Tibial nerve (tissue), 4 donors: ENCODE measurements at regions not wholly inside any gene's neighbourhood (a gene's known extent, or its start where the extent isn't known, plus 50 kb on each side); places are given as distances from the start of the nearest gene placed in this dataset.

Experiments used
- DNase-seq, 2 donors: peaks; one replicate each; pipeline ENCODE4 v3.0.0-alpha.2; 2019; ENCODE audit warnings: low spot score in 2 of 2
- H3K27ac ChIP-seq, 4 donors: fragments of 200-600 bp; sonication (generic) in 3 of 4; one replicate each; pipeline ENCODE4 v1.5.1; 2017 to 2019; ENCODE audit warnings: mild to moderate bottlenecking in 1 of 4
- H3K27me3 ChIP-seq, 2 donors: fragments of 200-600 bp; sonication (generic) in 1 of 2; one replicate each; pipeline versions ENCODE4 v1.5.1 to v1.6.0; 2017 to 2019
- H3K36me3 ChIP-seq, 3 donors: fragments of 200-600 bp; sonication (generic); one replicate each; pipeline ENCODE4 v1.5.1; 2018 to 2019
- H3K4me1 ChIP-seq, 4 donors: fragments of 200-600 bp; sonication (generic) in 3 of 4; one replicate each; pipeline ENCODE4 v1.5.1; 2017 to 2019
- H3K4me3 ChIP-seq, 4 donors: fragments of 200-600 bp; sonication (generic) in 3 of 4; one replicate each; pipeline ENCODE4 v1.5.1; 2017 to 2019; ENCODE audit warnings: mild to moderate bottlenecking in 1 of 4, moderate library complexity in 1 of 4
- H3K9me3 ChIP-seq, 4 donors: fragments of 200-600 bp; sonication (generic) in 3 of 4; one replicate each; pipeline ENCODE4 v1.5.1; 2017 to 2019
- CTCF ChIP-seq, 5 experiments: fragments of 200-600 bp in 3 of 5; fragments of 450-650 bp in 2 of 5; sonication (generic) in 3 of 5; IDR thresholded peaks; one replicate each; pipeline ENCODE4 v1.5.1; 2016 to 2019; ENCODE audit warnings: antibody characterized with exemption in 5 of 5, mild to moderate bottlenecking in 3 of 5, moderate library complexity in 2 of 5
- EP300 ChIP-seq, 2 donors: sonication (generic); formaldehyde crosslinking; IDR thresholded peaks; one replicate each; pipeline ENCODE4 v1.6.1; 2017; ENCODE audit warnings: antibody characterized with exemption in 2 of 2, mild to moderate bottlenecking in 1 of 2
- POLR2A ChIP-seq, 2 donors: fragments of 450-650 bp; IDR thresholded peaks; one replicate each; pipeline ENCODE4 v1.6.1; 2017; ENCODE audit warnings: antibody characterized with exemption in 2 of 2, mild to moderate bottlenecking in 2 of 2, moderate library complexity in 2 of 2
- WGBS, 2 donors: methylation state at CpG; one replicate each; pipeline ENCODE4 v1.1.5; 2018; 5-methylcytosine and 5-hydroxymethylcytosine counted together

DNA sequence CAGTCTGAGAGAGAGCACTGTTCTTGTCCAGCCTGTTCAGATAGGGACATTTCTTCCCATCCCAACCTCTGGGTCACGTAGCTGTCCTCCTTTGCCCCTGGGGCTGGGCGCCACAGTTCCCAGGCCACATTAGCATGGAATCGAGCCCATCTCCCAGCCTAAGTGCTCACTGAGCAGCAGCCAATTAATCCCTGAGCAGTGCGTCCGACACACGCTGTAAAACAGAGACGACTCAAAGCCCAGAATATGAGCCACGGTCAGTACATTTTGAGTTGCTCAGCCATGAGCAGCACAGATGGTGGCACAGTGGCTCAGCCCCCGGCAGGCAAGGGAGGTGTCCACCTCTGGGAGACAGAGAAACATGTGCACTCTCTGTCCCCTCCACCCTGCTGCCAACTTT lies 267.4 kb downstream of the NPHP4 start:
- Histone ChIP-seq H3K27ac (no peak overlapping the region), H3K9me3 (no peaks in the 10 kb centered on the region), H3K4me1 (peaks cover 0 to 6% (median 0%) of the 10 kb centered on the region in 4 donors), H3K4me3 (no peak overlapping the region), H3K36me3 (no peaks in the 10 kb centered on the region), H3K27me3 (no peaks in the 10 kb centered on the region)
- DNase-seq: peak in 1 of 2 donors; percentile 1
- 47 to 70% methylated on average over 7 to 9 of the region's 9 CpGs for WGBS, 2 donors
- TF ChIP-seq POLR2A (IDR thresholded peaks at IDR 0.05) (no peak), EP300 (IDR thresholded peaks at IDR 0.05) (no peak), CTCF (IDR thresholded peaks at IDR 0.05) (no peak)

- H3K4me1 ChIP-seq: peaks cover 0 to 17% (median 0%) of the 10 kb centered on the region in 4 donors
These were observed 269.5 kb downstream of the NPHP4 start for GRCh38 chr1:5722635-5723164.

DNA sequence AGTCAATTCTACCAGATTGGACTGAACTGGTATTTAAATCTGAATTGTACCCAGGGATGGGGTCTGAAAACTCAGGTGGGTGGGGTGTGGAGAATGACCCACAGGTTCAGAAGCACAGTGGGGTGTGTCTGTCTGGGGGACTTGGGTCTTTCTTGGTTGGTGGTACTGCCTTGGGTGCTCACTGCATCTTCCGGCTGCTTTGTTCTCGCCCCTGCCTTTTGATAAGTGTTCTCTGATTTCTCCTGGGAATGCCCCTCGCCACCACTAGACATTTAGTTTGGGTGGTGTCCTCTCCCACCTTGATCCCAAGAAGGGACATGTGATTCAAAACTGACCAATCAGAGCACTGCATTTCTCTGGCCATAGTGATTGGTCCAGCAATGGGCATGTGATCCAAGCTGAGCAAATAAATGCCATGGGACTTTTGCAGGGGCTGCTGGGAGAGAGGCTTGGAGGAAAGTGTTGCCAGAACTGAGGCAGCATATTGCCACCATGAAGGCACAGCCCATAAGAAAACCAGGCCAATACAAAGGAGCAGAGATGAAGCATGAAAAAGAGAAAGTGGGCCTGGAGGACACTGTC lies 270.5 kb downstream of the NPHP4 start:
- Histone ChIP-seq H3K27ac (no peak overlapping the region), H3K4me3 (no peak overlapping the region), H3K27me3 (peaks cover 0 to 3% of the 10 kb centered on the region in 2 donors), H3K9me3 (no peaks in the 10 kb centered on the region), H3K4me1 (peaks cover 0 to 26% (median 0%) of the 10 kb centered on the region in 4 donors), H3K36me3 (no peaks in the 10 kb centered on the region)
- DNase-seq: no peak
- TF ChIP-seq EP300 (IDR thresholded peaks at IDR 0.05) (no peak), POLR2A (IDR thresholded peaks at IDR 0.05) (no peak), CTCF (IDR thresholded peaks at IDR 0.05) (no peak)
- 85 to 86% methylated on average over 3 of the region's 3 CpGs for WGBS, 2 donors

More at GRCh38 chr1:5722635-5723164, 269.5 kb downstream of the NPHP4 start:
- DNase-seq: peak in 1 of 2 donors; percentile 11
- H3K4me3 ChIP-seq: no peak overlapping the region
- 84 to 85% methylated on average over 12 of the region's 12 CpGs for WGBS, 2 donors
- TF ChIP-seq POLR2A (IDR thresholded peaks at IDR 0.05) (no peak), CTCF (IDR thresholded peaks at IDR 0.05) (no peak), EP300 (IDR thresholded peaks at IDR 0.05) (no peak)
- H3K36me3 ChIP-seq: no peaks in the 10 kb centered on the region
- H3K27me3 ChIP-seq: peaks cover 0 to 3% of the 10 kb centered on the region in 2 donors
- no peaks in the 10 kb centered on the region for H3K9me3 ChIP-seq
- H3K27ac ChIP-seq: no peak overlapping the region

- WGBS, 2 donors: 80 to 83% methylated on average over 4 of the region's 4 CpGs
- H3K4me3 ChIP-seq: no peak overlapping the region
- H3K9me3 ChIP-seq: peaks cover 0 to 2% (median 0%) of the 10 kb centered on the region in 4 donors
- no peak for DNase-seq
- no peak overlapping the region for H3K27ac ChIP-seq
- H3K36me3 ChIP-seq: no peaks in the 10 kb centered on the region
- TF ChIP-seq CTCF (IDR thresholded peaks at IDR 0.05) (no peak), EP300 (IDR thresholded peaks at IDR 0.05) (no peak), POLR2A (IDR thresholded peaks at IDR 0.05) (no peak)
- peaks cover 0 to 22% (median 0%) of the 10 kb centered on the region in 4 donors for H3K4me1 ChIP-seq
- peaks cover 0 to 3% of the 10 kb centered on the region in 2 donors for H3K27me3 ChIP-seq
These were observed 271.3 kb downstream of the NPHP4 start for GRCh38 chr1:5720936-5721335.

DNA sequence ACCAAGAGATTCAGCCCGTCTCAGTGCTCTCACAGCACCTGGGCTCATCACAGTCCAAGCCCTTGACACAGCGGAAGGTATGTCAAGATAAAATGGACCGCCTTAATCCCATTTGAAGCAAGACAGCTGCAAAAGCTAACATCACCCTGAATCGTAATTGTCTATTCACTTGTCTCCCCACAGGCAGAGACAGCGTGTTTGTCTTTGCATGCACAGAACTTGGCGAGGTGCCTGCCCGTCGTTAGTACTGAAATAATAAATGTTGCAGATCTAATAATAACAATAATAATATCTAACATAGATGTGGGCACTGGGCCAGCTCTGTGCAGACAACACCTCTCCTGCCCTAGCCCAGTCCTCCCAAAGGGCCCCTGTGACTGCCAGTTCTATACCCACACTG lies 271.7 kb downstream of the NPHP4 start:
- TF ChIP-seq EP300 (IDR thresholded peaks at IDR 0.05) (no peak), POLR2A (IDR thresholded peaks at IDR 0.05) (no peak), CTCF (IDR thresholded peaks at IDR 0.05) (no peak)
- WGBS, 2 donors: 54 to 63% methylated on average over 8 of the region's 8 CpGs
- H3K9me3 ChIP-seq: peaks cover 0 to 7% (median 0%) of the 10 kb centered on the region in 4 donors
- no peak for DNase-seq
- peaks cover 0 to 22% (median 0%) of the 10 kb centered on the region in 4 donors for H3K4me1 ChIP-seq
- H3K27me3 ChIP-seq: peaks cover 0 to 3% of the 10 kb centered on the region in 2 donors
- no peak overlapping the region for H3K4me3 ChIP-seq
- no peaks in the 10 kb centered on the region for H3K36me3 ChIP-seq
- no peak overlapping the region for H3K27ac ChIP-seq
